ENCODE measurements at regions not wholly inside any gene's neighbourhood (a gene's known extent, or its start where the extent isn't known, plus 50 kb on each side); places are given as distances from the start of the nearest gene placed in this dataset.

DNA sequence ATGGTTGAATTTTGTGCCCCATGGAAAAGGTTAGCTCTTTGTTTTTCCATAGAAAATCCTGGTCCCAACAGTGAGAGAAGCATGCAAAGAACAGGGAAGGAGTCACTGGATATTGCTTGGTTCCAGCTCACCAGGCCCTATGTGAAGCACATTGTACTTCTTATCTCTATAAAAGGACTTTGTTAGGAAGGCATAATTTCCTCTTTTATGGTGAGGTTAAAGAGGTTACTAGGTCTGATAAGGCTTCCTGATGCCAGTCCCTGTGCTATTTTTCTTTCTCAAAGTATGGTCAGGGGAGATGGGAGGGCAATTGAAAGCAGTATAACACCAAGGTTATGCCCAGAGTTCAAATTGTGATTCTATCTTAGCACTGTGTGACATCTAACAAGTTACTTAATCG lies 162.6 kb downstream of the KIF18A start (continued):
- TF ChIP-seq, protein P1, sequence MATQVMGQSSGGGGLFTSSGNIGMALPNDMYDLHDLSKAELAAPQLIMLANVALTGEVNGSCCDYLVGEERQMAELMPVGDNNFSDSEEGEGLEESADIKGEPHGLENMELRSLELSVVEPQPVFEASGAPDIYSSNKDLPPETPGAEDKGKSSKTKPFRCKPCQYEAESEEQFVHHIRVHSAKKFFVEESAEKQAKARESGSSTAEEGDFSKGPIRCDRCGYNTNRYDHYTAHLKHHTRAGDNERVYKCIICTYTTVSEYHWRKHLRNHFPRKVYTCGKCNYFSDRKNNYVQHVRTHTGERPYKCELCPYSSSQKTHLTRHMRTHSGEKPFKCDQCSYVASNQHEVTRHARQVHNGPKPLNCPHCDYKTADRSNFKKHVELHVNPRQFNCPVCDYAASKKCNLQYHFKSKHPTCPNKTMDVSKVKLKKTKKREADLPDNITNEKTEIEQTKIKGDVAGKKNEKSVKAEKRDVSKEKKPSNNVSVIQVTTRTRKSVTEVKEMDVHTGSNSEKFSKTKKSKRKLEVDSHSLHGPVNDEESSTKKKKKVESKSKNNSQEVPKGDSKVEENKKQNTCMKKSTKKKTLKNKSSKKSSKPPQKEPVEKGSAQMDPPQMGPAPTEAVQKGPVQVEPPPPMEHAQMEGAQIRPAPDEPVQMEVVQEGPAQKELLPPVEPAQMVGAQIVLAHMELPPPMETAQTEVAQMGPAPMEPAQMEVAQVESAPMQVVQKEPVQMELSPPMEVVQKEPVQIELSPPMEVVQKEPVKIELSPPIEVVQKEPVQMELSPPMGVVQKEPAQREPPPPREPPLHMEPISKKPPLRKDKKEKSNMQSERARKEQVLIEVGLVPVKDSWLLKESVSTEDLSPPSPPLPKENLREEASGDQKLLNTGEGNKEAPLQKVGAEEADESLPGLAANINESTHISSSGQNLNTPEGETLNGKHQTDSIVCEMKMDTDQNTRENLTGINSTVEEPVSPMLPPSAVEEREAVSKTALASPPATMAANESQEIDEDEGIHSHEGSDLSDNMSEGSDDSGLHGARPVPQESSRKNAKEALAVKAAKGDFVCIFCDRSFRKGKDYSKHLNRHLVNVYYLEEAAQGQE (IDR thresholded peaks at IDR 0.05; ENCODE audit: unreplicated experiment) = no peak
- TF ChIP-seq, protein P2, sequence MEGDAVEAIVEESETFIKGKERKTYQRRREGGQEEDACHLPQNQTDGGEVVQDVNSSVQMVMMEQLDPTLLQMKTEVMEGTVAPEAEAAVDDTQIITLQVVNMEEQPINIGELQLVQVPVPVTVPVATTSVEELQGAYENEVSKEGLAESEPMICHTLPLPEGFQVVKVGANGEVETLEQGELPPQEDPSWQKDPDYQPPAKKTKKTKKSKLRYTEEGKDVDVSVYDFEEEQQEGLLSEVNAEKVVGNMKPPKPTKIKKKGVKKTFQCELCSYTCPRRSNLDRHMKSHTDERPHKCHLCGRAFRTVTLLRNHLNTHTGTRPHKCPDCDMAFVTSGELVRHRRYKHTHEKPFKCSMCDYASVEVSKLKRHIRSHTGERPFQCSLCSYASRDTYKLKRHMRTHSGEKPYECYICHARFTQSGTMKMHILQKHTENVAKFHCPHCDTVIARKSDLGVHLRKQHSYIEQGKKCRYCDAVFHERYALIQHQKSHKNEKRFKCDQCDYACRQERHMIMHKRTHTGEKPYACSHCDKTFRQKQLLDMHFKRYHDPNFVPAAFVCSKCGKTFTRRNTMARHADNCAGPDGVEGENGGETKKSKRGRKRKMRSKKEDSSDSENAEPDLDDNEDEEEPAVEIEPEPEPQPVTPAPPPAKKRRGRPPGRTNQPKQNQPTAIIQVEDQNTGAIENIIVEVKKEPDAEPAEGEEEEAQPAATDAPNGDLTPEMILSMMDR (conservative IDR thresholded peaks at IDR 0.05; ENCODE audit: low read depth in 2 of 2) = no peak
- no peak for TF ChIP-seq POLR2AphosphoS5 (IDR thresholded peaks at IDR 0.05; ENCODE audit: low read depth)
- no peak for TF ChIP-seq EZH2 (IDR thresholded peaks at IDR 0.05; ENCODE audit: low read depth, unreplicated experiment)
- no peak for TF ChIP-seq NANOG (IDR thresholded peaks at IDR 0.05; ENCODE audit: borderline replicate concordance)
- TF ChIP-seq CREB1 (CRISPR knock-in tag; IDR thresholded peaks at IDR 0.05; ENCODE audit: low read depth) = no peak

DNA sequence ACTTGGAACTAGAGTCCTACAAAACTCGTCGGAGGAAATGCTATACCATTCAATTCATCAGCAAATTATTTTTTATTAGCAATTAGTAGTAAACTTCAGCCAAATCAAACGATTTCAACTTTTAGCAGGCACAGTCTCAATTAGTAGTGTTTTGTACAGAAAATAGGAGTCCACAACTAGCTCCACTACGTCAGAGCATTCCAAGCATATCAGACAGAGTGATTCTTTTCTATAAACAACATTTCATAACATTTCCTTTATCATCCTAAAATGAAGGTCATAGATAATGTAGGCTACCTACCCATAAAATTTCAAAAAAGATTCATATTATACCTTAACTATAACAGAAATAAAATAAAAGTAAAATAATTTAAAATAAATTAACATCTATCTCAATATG lies 169.9 kb downstream of the KIF18A start:
- no peak for DNase-seq (ENCODE audit: low spot score)

More for the DNA sequence above, 169.9 kb downstream of the KIF18A start:
- H3K27me3 Mint-ChIP-seq (ENCODE audit: insufficient read depth, low read depth, poor library complexity) = peaks cover 3% of the 10 kb centered on the region
- H3K9me3 Mint-ChIP-seq = peaks cover 34% of the 10 kb centered on the region
- H3K4me2 ChIP-seq = no peak overlapping the region
- H3K4me1 Mint-ChIP-seq = peaks cover 3% of the 10 kb centered on the region; the same call in 2 of the 3 replicates
- no peak overlapping the region for H3K4me3 ChIP-seq
- TF ChIP-seq POLR2AphosphoS5 (IDR thresholded peaks at IDR 0.05; ENCODE audit: low read depth) (no peak), JUNB (IDR thresholded peaks at IDR 0.05; ENCODE audit: unreplicated experiment) (no peak), ZNF114 (CRISPR knock-in tag; IDR thresholded peaks at IDR 0.05) (no peak), EZH2 (IDR thresholded peaks at IDR 0.05; ENCODE audit: low read depth, unreplicated experiment) (no peak), EZH2phosphoT487 (IDR thresholded peaks at IDR 0.05; ENCODE audit: unreplicated experiment) (no peak), CREB1 (CRISPR knock-in tag; IDR thresholded peaks at IDR 0.05; ENCODE audit: low read depth) (no peak), STAT1 (IDR thresholded peaks at IDR 0.05; ENCODE audit: unreplicated experiment) (no peak), NANOG (IDR thresholded peaks at IDR 0.05; ENCODE audit: borderline replicate concordance) (no peak)
- TF ChIP-seq, protein P1 (IDR thresholded peaks at IDR 0.05; ENCODE audit: unreplicated experiment) = no peak
- TF ChIP-seq, protein P3, sequence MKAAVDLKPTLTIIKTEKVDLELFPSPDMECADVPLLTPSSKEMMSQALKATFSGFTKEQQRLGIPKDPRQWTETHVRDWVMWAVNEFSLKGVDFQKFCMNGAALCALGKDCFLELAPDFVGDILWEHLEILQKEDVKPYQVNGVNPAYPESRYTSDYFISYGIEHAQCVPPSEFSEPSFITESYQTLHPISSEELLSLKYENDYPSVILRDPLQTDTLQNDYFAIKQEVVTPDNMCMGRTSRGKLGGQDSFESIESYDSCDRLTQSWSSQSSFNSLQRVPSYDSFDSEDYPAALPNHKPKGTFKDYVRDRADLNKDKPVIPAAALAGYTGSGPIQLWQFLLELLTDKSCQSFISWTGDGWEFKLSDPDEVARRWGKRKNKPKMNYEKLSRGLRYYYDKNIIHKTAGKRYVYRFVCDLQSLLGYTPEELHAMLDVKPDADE (IDR thresholded peaks at IDR 0.05) = no peak
- TF ChIP-seq, protein P2 (conservative IDR thresholded peaks at IDR 0.05; ENCODE audit: low read depth in 2 of 2) = no peak
- no peak overlapping the region for H2AFZ ChIP-seq
- ATAC-seq = no peak
- H3K36me3 ChIP-seq (ENCODE audit: insufficient read depth) = no peaks in the 10 kb centered on the region; the same call in 1 of the 2 replicates
- no peaks in the 10 kb centered on the region for H3K27me3 ChIP-seq (ENCODE audit: insufficient read depth)
- no peaks in the 10 kb centered on the region for H3F3A ChIP-seq (replicated peaks; ENCODE audit: low read depth)
- no peak overlapping the region for H3K27ac Mint-ChIP-seq
- H3K4me1 ChIP-seq (ENCODE audit: insufficient read depth) = peaks cover 4% of the 10 kb centered on the region; the same call in 1 of the 2 replicates
- peaks cover 7% of the 10 kb centered on the region for H3K9me2 ChIP-seq (ENCODE audit: insufficient read depth)
- H3K4me3 Mint-ChIP-seq = no peak overlapping the region
- no peaks in the 10 kb centered on the region for H3K79me2 ChIP-seq (replicated peaks; ENCODE audit: insufficient read depth)
- no peaks in the 10 kb centered on the region for H4K20me1 ChIP-seq (replicated peaks; ENCODE audit: insufficient read depth)
- H3K27ac ChIP-seq (ENCODE audit: low read depth) = no peak overlapping the region
- peaks cover 11% of the 10 kb centered on the region for H3K36me3 Mint-ChIP-seq (ENCODE audit: low read depth)
